B cell (primary cell): ENCODE measurements at regions not wholly inside any gene's neighbourhood (a gene's known extent, or its start where the extent isn't known, plus 50 kb on each side); places are given as distances from the start of the nearest gene placed in this dataset.

ENCODE experiments used
- EZH2 ChIP-seq: IDR thresholded peaks from 2 replicates; pipeline ENCODE4 v1.6.1; 2012; ENCODE audit warnings: borderline replicate concordance, low read depth, mild to moderate bottlenecking, moderate library complexity, low read length; ENCODE audit not compliant: insufficient read depth, poor library complexity, severe bottlenecking
- TF ChIP-seq, protein P1 (sequence below): fragments of 200-600 bp; IDR thresholded peaks from one replicate; pipeline ENCODE4 v1.8.0; 2022; ENCODE audit warnings: antibody characterized with exemption, mild to moderate bottlenecking

DNA sequence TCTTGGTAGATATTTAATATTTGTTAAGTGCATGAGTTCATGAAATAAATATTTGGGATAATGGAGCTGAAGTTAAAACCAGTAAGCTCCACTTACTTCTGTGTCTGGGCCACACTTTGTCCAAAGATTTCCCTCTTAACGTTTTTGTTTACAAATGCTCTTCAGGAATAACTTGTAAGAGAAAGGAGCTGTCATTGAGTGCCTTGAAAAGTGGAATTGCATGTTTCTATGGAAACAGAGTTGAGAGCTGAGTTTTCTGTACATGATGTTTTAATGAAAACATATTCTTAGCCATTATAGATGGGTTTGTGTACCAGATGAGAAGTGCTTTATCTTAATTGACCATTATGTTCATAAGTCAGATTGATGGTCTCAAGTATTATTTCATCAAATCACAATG, 1045.4 kb upstream of the EEF2KMT start:
- no peak for TF ChIP-seq EZH2
- TF ChIP-seq, protein P1, sequence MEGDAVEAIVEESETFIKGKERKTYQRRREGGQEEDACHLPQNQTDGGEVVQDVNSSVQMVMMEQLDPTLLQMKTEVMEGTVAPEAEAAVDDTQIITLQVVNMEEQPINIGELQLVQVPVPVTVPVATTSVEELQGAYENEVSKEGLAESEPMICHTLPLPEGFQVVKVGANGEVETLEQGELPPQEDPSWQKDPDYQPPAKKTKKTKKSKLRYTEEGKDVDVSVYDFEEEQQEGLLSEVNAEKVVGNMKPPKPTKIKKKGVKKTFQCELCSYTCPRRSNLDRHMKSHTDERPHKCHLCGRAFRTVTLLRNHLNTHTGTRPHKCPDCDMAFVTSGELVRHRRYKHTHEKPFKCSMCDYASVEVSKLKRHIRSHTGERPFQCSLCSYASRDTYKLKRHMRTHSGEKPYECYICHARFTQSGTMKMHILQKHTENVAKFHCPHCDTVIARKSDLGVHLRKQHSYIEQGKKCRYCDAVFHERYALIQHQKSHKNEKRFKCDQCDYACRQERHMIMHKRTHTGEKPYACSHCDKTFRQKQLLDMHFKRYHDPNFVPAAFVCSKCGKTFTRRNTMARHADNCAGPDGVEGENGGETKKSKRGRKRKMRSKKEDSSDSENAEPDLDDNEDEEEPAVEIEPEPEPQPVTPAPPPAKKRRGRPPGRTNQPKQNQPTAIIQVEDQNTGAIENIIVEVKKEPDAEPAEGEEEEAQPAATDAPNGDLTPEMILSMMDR: no peak
